Heart left ventricle (tissue), 16 donors: ENCODE measurements at regions not wholly inside any gene's neighbourhood (a gene's known extent, or its start where the extent isn't known, plus 50 kb on each side); places are given as distances from the start of the nearest gene placed in this dataset.

Source experiments
- ATAC-seq, 4 donors: fragments of 200-7000 bp; cut with Tn5 transposase; one replicate each; pipeline ENCODE4 v1.9.1; 2020 to 2022; ENCODE audit warnings: moderate library complexity in 4 of 4, mild to moderate bottlenecking in 3 of 4, moderate number of reproducible peaks in 1 of 4
- DNase-seq, 5 donors: peaks; one replicate each; pipeline ENCODE4 v3.0.0-alpha.2; 2020
- H3K27ac ChIP-seq, 12 donors: fragments of 200-600 bp; sonication (generic) in 4 of 12; one replicate each; pipeline versions ENCODE4 v1.5.0 to v1.8.0; 2016 to 2022; ENCODE audit warnings: mild to moderate bottlenecking in 2 of 12
- H3K27me3 ChIP-seq, 9 donors: fragments of 200-600 bp; sonication (generic) in 2 of 9; one replicate each; pipeline versions ENCODE4 v1.5.1 to v1.8.0; 2016 to 2022; ENCODE audit warnings: mild to moderate bottlenecking in 3 of 9
- H3K36me3 ChIP-seq, 9 donors: fragments of 200-600 bp; sonication (generic) in 2 of 9; one replicate each; pipeline versions ENCODE4 v1.5.0 to v1.8.0; 2018 to 2022; ENCODE audit warnings: mild to moderate bottlenecking in 2 of 9
- H3K4me1 ChIP-seq, 12 donors: fragments of 200-600 bp; sonication (generic) in 4 of 12; one replicate each; pipeline versions ENCODE4 v1.5.0 to v1.8.0; 2016 to 2022; ENCODE audit warnings: mild to moderate bottlenecking in 3 of 12
- H3K4me3 ChIP-seq, 12 donors: fragments of 200-600 bp; sonication (generic) in 4 of 12; one replicate each; pipeline versions ENCODE4 v1.5.0 to v1.8.0; 2017 to 2022; ENCODE audit warnings: mild to moderate bottlenecking in 9 of 12, moderate library complexity in 4 of 12
- H3K9me3 ChIP-seq, 12 donors: fragments of 200-600 bp; sonication (generic) in 4 of 12; one replicate each; pipeline versions ENCODE4 v1.5.0 to v1.8.0; 2016 to 2022; ENCODE audit warnings: mild to moderate bottlenecking in 1 of 12
- CTCF ChIP-seq, 12 donors: fragments of 200-600 bp; sonication (generic) in 4 of 12; IDR thresholded peaks; one replicate each; pipeline versions ENCODE4 v1.5.0 to v1.8.0; 2018 to 2022; ENCODE audit warnings: antibody characterized with exemption in 12 of 12, mild to moderate bottlenecking in 5 of 12
- POLR2A ChIP-seq, 2 donors: fragments of 450-650 bp; IDR thresholded peaks; one replicate each; pipeline ENCODE4 v1.6.1; 2017; ENCODE audit warnings: antibody characterized with exemption in 2 of 2, mild to moderate bottlenecking in 2 of 2, moderate library complexity in 2 of 2
- WGBS, 4 donors: extraction: QIAGEN DNeasy Blood & Tissue Kit in 2 of 4; methylation state at CpG; one replicate each; pipeline versions ENCODE4 v1.1.5 to v1.1.7; 2013 to 2018; 5-methylcytosine and 5-hydroxymethylcytosine counted together
- intact Hi-C, 10 donors: fragments of 100-400 bp; cut with DNase I; formaldehyde crosslinking; loops; one replicate each; pipeline versions ENCODE4 v1.11.1 to v1.14.2; 2022
- donor health status: ischemic (EF 13 %, LVEDD 7.1; RV severe dilation, severe dysfunction).
- donor health status: healthy with polysubstance abuse.
- donor health status: DM: no; HTN: yes; CAD: no.
- donor health status: DM: no; HTN: no; CAD: no.
- donor health status: ischemic (EF 25% LVEDD 6.9; RV normal size, moderate dysfunction).
- donor health status: ischemic (EF 25% LVEDD 5.7; RV mildly dilated, moderate dysfunction).
- donor health status: healthy.
- donor health status: DM: yes; HTN: yes; CAD: no.
- donor health status: ischemic (EF 35%, LVEDD 5.7; RV mildly dilated, moderate dysfunction).
- donor health status: nonischemic (EF 11% LVEDD 7.7; RV severe dilation, severe dysfunction).
- donor health status: DM: yes; HTN: yes; CAD: no.
- donor health status: PGD.
- donor health status: ischemic (EF 29% LVEDD 5.4; RV normal size, mild dysfunction).
- donor health status: nonischemic (EF 23%, LVEDD 6.1; RV moderate dilation, normal function).

GRCh38 chr12:78402366-78403134, 462.0 kb upstream of the SYT1 start:
- DNase-seq (no peak), ATAC-seq (no peak)
- TF ChIP-seq POLR2A (IDR thresholded peaks at IDR 0.05): no peak
- no peak for TF ChIP-seq CTCF (IDR thresholded peaks at IDR 0.05)
- no peaks in the 10 kb centered on the region for H3K27me3 ChIP-seq
- intact Hi-C loops: no loop called here
- no peak overlapping the region for H3K27ac ChIP-seq
- H3K4me3 ChIP-seq: no peak overlapping the region
- H3K36me3 ChIP-seq: no peaks in the 10 kb centered on the region
- no peaks in the 10 kb centered on the region for H3K9me3 ChIP-seq
- WGBS, 4 donors: 49 to 51% (median 49%) methylated on average over 5 of the region's 5 CpGs
- H3K4me1 ChIP-seq: no peaks in the 10 kb centered on the region

GRCh38 chr12:78403136-78403535, 461.4 kb upstream of the SYT1 start:
- Histone ChIP-seq H3K4me1 (no peaks in the 10 kb centered on the region), H3K36me3 (no peaks in the 10 kb centered on the region), H3K4me3 (no peak overlapping the region), H3K27ac (no peak overlapping the region), H3K9me3 (no peaks in the 10 kb centered on the region), H3K27me3 (no peaks in the 10 kb centered on the region)
- no peak for ATAC-seq
- intact Hi-C loops: no loop called here
- 33 to 53% (median 41%) methylated on average over 1 of the region's 1 CpG for WGBS, 4 donors
- no peak for DNase-seq
- no peak for TF ChIP-seq CTCF (IDR thresholded peaks at IDR 0.05)

GRCh38 chr12:78403681-78404080, 460.9 kb upstream of the SYT1 start:
- DNase-seq: no peak
- intact Hi-C loops: no loop called here
- Histone ChIP-seq H3K4me1 (no peaks in the 10 kb centered on the region), H3K9me3 (no peaks in the 10 kb centered on the region), H3K27ac (no peak overlapping the region), H3K36me3 (no peaks in the 10 kb centered on the region), H3K27me3 (no peaks in the 10 kb centered on the region), H3K4me3 (no peak overlapping the region)
- ATAC-seq: no peak
- WGBS, 4 donors: 76 to 87% (median 81%) methylated on average over 3 of the region's 3 CpGs
- TF ChIP-seq POLR2A (IDR thresholded peaks at IDR 0.05) (no peak), CTCF (IDR thresholded peaks at IDR 0.05) (no peak)

- Histone ChIP-seq H3K36me3 (no peaks in the 10 kb centered on the region), H3K9me3 (no peaks in the 10 kb centered on the region), H3K27ac (no peak overlapping the region), H3K4me3 (no peak overlapping the region), H3K4me1 (no peaks in the 10 kb centered on the region), H3K27me3 (no peaks in the 10 kb centered on the region)
- no peak for TF ChIP-seq CTCF (IDR thresholded peaks at IDR 0.05)
- no peak for TF ChIP-seq POLR2A (IDR thresholded peaks at IDR 0.05)
- no peak for ATAC-seq
- intact Hi-C loops: no loop called here
- WGBS, 4 donors: 64 to 77% (median 69%) methylated on average over 2 of the region's 2 CpGs
- DNase-seq: no peak
Observed at GRCh38 chr12:78406213-78406612, 458.4 kb upstream of the SYT1 start.
